SK-N-SH treated with all-trans-retinoic acid at 6 μM for 48 hours (cell line): ENCODE measurements at regions not wholly inside any gene's neighbourhood (a gene's known extent, or its start where the extent isn't known, plus 50 kb on each side); places are given as distances from the start of the nearest gene placed in this dataset.

Experiments
- CREB5 ChIP-seq: fragments of 250-450 bp; sonication (Bioruptor Pico); IDR thresholded peaks from 2 replicates; pipeline ENCODE4 v1.5.1; 2020; ENCODE audit warnings: low read depth, mild to moderate bottlenecking, moderate library complexity
- ESRRG ChIP-seq: fragments of 250-450 bp; sonication (Bioruptor Pico); IDR thresholded peaks from 2 replicates; pipeline ENCODE4 v1.6.1; 2021; ENCODE audit warnings: mild to moderate bottlenecking
- POU6F1 ChIP-seq: fragments of 250-450 bp; sonication (Bioruptor Pico); IDR thresholded peaks from 2 replicates; pipeline ENCODE4 v1.8.0; 2021; ENCODE audit warnings: low read depth, mild to moderate bottlenecking, moderate library complexity, borderline replicate concordance
- PPARA ChIP-seq: fragments of 250-450 bp; sonication (Bioruptor Pico); IDR thresholded peaks from 2 replicates; pipeline ENCODE4 v1.5.0; 2020; ENCODE audit warnings: mild to moderate bottlenecking, borderline replicate concordance
- RARB ChIP-seq: fragments of 250-450 bp; sonication (Bioruptor Pico); IDR thresholded peaks from 2 replicates; pipeline ENCODE4 v1.8.0; 2021; ENCODE audit warnings: mild to moderate bottlenecking, moderate library complexity
- TOX ChIP-seq: fragments of 250-450 bp; sonication (Bioruptor Pico); IDR thresholded peaks from 2 replicates; pipeline ENCODE4 v1.8.0; 2021; ENCODE audit warnings: mild to moderate bottlenecking, moderate library complexity, borderline replicate concordance
- ZFP30 ChIP-seq: fragments of 450-650 bp; formaldehyde crosslinking; IDR thresholded peaks from 2 replicates; pipeline ENCODE4 v1.5.0; 2022; ENCODE audit warnings: mild to moderate bottlenecking, moderate library complexity
- ZNF8 ChIP-seq: fragments of 450-650 bp; formaldehyde crosslinking; IDR thresholded peaks from 2 replicates; pipeline ENCODE4 v1.5.0; 2020; ENCODE audit warnings: mild to moderate bottlenecking, moderate library complexity

- TF ChIP-seq POU6F1 (CRISPR knock-in tag) (no peak), CREB5 (CRISPR knock-in tag) (no peak), ESRRG (CRISPR knock-in tag) (no peak), PPARA (no peak), ZFP30 (CRISPR knock-in tag) (no peak), ZNF8 (CRISPR knock-in tag) (no peak), RARB (no peak), TOX (no peak)
Observed at GRCh38 chr9:2453106-2453505, 168.5 kb upstream of the VLDLR start.
